CD4-positive, alpha-beta T cell treated with Interleukin-4 for 1 hour (primary cell): ENCODE measurements at regions not wholly inside any gene's neighbourhood (a gene's known extent, or its start where the extent isn't known, plus 50 kb on each side); places are given as distances from the start of the nearest gene placed in this dataset.

Experiments used
- DNase-seq, 2 donors: peaks; one replicate each; pipeline ENCODE4 v3.0.0-alpha.2; 2020 to 2022

DNA sequence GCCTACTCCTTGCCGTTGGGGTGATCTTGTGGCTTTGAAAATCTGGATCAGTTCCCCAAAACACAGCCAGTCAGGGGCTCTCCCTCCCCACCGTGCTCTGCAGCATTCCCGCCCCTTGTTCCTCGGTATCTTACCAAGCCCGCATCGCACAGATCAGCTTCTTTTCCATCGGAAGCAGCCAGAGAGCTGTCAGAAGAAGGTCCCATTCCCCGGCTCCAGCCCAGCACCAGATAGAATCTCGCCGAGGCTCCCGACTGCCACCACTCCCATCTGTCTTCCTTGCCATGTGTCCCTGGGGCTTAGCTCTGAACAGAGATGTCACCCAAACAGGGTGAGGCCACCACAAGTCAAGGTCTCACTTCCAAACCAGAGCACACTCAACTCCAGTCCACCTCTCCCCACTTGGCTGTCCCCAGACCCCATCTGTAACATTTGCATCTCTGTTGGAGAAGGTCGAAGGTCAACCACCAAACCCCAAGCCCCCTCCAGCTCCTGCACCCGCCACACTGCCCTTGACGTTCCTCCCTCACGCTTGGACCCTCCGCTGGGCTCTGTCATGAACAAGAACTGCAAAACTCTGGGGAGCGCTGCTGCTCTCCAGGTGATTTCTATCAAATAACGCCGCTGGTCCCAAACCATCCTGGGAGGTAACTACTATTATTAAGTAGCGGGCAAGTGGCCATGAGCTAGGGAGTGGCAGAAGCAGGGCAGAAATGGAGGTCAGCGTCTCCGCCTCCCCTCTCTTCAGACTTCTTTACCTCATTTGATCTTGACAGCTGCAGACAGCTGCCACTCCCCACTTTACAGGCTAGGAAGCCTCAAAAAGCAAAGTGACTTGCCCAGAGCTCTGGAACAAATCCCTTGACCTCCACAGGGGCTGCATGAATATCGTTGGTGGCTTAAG lies 70.0 kb upstream of the TAF1B start:
- no peak for DNase-seq

- no peak for DNase-seq
Measured at GRCh38 chr2:9773903-9774239, 69.4 kb upstream of the TAF1B start.

DNA sequence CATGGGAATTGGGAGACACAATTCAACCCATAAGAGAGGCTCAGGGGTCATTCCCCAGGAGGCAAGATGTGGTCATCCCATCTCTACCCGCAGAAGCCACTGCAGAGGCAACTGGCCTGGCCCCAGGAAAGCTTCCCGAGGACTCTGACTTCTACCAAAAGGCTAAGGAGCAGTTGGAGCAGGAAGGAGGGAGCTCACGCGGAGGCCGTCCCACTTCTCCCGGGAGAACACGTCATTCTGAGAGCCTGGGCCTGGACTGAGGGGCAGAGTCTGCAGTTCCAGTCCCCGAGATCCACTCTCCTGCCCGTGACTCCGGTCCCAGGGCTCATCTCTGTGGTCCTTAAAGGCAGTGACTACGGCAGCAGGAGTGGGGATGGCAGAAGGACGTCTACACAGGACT lies 69.0 kb upstream of the TAF1B start:
- no peak for DNase-seq

- DNase-seq, result no peak
Measured at GRCh38 chr2:9775351-9775750, 67.9 kb upstream of the TAF1B start.

- no peak for DNase-seq
Measured at GRCh38 chr2:9775999-9776712, 67.1 kb upstream of the TAF1B start.

DNA sequence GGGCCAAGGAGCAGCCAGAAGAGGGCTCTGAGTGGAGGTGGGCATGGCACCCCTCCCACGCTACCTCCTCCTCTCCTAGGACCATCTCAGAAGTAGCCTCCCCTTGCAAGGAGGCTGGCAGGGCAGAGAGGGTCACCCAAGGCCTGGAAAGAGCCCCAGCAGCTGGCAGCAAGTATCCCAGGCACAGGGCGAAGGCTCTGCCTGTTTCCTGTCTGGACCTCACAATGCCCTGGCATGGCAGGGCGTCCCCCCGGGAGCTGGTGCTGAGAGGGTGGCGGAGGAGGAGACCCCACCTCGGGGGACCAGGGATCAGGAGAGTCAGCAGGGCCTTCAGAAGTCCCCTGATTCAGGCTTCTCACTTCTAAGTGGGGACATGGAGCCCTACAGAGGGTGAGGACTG lies 66.2 kb upstream of the TAF1B start:
- no peak for DNase-seq

DNA sequence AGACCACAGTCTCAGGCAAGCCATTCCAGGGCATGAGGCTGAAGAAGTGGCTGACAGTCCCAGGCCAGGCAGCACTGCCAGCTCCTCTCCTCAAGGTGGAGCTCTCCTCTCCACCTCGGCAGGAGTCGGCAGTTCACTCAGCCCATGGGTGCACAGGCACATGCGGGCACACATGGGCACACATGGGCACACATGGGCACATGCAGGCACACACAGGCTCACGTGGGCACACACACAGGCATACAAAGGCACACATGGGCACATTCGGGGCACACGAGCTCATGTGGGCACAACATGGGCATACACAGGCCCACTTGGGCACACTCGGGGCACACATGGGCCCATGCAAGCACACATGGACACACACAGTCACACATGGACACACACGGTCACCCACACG lies 65.3 kb upstream of the TAF1B start:
- peak in 1 of 2 donors; percentile 40 for DNase-seq

DNA sequence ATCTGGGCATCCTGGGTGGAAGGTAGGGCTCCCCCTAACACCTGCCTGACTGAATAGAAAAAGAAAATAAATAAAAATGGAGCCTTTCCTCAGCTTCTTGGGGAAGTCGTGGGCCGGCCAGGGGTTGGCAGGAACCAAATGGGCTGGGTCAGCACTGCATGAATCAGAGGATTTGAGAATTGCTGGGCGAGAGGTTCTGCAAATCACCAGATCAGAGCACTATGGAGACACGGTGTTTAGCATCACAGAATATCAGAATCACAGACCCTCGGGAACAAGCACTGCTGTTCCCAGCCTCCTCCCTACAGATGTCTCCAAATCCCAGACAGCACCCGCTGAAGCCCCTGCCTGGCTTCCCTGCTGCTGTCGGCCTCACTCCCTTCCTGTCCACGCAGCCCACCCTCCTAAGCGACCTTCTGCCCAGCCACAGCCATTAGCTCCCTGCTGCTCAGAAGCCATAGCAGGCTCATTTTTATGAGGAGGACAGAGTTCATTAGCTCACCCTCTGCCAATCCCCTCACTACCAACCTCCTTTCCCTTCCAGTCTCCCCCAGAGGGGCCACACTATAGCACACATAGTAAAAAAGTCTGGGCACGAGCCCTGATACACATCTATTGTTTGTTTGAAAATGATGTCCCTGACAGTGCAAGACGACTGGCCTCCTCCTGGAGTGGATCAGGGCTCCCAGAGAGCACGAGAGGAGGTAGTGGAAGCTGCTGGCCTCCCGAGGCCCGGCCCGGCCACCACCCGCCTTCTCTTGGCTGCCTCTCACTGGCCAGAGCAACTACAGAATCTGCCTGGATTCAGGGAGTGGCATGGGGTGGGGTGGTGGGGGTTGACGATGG lies 64.6 kb upstream of the TAF1B start:
- no peak for DNase-seq

- peak in 1 of 2 donors; percentile 60 for DNase-seq
Measured at GRCh38 chr2:9779596-9780264, 63.5 kb upstream of the TAF1B start.

DNA sequence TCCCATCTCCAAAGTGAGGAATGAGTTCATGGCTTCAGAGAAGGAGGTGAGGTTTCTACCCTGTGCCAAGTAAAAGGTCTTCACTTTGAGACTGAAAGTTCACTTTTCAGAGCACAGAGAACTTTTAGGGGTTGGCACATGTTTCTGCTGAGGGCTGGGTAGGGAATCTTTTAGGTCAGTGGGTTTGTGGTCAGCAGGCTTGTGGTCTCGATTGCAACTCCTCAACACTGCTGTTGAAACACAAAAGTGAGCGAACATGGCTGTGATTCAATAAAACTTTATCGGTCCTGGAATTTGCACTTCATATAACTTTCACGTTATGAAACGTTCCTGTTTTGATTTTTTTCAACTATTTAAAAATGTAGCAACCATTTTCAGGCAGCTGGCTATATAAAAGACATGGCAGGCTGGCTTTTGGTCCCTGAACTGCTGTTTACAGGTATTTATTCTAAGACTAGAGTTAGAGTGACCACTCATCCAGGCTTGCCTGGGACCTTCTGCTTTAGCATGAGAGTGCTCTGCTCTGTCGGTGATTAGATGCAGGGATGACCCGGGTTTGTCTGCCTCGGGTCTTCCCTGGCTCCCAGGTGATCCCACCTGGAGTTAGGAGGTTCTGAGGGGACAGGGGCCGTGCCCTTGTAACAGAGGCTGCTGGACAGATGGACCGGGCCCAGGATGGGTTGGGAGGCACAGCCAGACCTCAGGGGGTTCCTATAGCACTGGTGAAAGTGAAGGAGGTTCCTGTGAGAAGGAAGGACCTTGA lies 62.7 kb upstream of the TAF1B start:
- DNase-seq, result peak in 1 of 2 donors; percentile 68

GRCh38 chr2:9781252-9781651 lies 62.0 kb upstream of the TAF1B start:
- no peak for DNase-seq

DNA sequence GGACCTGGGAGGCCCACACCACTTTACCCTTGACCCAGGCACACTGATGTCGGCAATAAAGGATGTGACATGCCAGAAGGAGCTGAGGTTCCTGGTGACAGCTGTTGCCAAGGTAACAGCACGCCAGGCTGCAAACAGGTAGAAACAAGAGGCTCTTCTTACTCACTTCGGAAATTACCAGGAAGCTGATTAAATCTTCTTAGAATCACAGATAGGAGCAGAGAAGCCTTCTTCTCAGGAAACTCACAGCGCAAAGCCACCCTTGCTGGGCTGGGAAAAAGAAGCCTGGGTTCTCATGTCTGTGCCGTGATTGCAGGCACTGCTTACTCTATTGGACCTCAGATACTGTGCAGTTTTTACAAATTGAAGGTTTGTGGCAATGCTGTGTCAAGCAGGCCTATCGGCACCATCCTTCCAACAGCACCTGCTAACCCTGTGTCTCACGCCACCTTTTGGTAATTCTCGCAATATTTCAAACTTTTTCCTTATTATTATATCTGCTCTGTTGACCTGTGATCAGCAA lies 61.0 kb upstream of the TAF1B start:
- DNase-seq, result peak; percentile 88 to 94

DNA sequence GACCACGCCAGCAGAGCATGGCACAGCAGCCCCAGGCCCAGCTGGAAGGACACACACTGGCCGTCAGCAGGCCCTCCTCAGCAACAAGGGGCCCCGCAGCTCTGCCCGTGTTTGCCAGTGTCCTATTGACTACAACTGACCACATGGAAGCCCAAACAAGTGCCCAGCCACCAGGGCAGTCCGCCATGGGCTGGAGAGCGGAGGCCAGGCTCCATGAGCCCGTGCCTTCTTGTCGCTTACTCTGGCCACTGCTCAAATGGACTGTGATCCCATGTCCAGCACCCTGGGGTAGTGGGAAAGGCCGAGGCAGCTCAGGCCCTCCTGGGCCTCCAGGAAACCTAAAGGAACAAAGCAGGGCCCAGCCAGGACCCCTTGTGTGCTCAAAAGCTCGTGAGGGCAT lies 53.9 kb upstream of the TAF1B start:
- no peak for DNase-seq

DNA sequence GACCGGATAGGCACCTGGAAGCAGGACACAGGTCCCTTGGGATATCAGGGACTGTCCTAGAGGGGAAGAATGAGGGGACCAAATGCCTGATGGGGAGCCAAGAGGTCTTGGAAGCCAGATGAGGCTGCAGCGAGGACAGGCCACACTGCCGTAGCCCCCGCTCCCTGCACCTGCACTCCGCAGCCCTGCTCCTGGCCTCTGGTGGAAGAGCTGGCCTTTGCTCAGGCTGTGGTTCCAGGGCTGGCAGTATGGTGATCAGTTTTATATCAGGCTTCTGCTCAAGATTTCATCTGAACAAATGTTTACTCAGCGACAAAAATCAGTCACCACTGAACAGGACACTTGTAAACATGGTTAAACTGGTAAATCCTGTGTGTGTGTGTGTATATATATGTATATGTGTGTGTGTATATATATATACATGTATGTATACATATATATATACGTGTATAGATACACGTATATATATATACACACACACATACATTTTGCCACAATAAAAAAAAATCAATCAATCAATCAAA lies 52.5 kb upstream of the TAF1B start:
- DNase-seq, result no peak

GRCh38 chr2:9791711-9792110 lies 51.6 kb upstream of the TAF1B start:
- DNase-seq, result no peak

DNA sequence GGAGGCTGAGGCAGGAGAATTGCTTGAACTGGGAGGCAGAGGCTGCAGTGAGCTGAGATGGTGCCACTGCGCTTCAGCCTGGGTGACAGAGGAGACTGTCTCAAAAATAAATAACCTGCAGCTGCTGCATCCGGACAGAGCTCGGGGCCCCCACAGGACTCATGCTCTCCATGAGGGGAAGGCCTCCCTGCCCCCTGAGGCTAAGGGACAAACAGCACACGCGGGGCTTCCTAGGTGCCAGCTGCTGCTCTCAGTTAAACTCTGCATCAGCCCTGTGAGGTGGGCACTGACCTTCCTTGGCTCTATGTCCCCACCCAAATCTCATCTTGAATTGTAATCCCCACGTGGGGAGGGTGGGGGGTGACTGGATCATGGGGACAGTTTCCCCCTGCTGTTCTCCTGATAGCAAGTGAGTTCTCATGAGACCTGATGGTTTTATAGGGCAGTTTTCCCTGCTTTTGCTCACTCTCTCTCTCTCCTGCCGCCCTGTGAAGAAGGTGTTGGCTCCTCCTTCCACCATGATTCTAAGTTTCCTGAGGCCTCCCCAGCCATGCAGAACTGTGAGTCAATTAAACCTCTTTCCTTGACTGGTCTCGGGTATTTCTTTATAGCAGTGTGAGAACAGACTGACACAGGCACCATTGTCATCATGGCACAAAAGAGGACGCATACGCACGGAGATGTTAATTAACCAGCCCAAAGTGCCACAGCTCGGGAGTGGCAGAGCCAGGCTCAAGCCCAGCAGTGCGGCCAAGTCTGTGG lies 49.9 kb upstream of the TAF1B start:
- DNase-seq, result no peak
